ENCODE measurements at regions not wholly inside any gene's neighbourhood (a gene's known extent, or its start where the extent isn't known, plus 50 kb on each side); places are given as distances from the start of the nearest gene placed in this dataset.

DNA sequence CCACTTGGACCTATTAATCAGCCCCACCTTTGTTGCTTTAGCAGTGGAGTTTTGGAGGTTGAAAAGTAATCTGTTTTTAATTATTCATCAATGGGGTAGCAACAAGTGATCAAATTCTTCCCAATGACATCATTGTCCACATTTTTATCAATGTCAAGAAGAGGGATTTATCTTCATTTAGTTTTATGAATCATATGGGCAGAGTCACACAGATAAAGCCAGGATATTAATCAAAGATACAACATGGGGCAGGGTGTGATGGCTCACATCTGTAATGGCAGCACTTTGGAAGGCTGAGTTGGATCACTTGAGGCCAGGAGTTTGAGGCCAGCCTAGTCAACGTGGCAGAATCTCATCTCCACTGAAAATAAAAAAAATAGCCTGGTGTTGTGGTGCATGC, 388.4 kb upstream of the POM121L12 start:
- no peak overlapping the region for H3K4me3 ChIP-seq (ENCODE audit: low read length)

DNA sequence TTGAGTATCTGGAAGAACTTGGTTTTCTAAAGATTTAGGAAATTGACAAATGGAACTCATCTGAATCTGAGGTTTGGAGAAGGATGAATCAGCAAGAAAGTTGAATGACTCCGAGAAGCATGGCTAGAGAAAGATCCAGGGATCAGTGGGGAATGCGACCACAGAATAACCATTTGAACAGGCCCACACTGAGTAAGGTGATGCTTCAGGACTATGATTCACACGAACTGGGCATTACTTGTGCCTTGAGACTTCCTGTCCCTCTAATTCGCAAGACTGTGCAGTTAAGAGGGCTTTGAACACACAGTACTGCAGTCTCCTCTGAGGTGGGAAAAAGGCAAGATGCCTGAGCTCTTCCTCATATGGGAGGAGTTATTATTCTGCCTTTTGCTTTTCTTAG, 395.5 kb upstream of the POM121L12 start:
- TF ChIP-seq, protein P1, sequence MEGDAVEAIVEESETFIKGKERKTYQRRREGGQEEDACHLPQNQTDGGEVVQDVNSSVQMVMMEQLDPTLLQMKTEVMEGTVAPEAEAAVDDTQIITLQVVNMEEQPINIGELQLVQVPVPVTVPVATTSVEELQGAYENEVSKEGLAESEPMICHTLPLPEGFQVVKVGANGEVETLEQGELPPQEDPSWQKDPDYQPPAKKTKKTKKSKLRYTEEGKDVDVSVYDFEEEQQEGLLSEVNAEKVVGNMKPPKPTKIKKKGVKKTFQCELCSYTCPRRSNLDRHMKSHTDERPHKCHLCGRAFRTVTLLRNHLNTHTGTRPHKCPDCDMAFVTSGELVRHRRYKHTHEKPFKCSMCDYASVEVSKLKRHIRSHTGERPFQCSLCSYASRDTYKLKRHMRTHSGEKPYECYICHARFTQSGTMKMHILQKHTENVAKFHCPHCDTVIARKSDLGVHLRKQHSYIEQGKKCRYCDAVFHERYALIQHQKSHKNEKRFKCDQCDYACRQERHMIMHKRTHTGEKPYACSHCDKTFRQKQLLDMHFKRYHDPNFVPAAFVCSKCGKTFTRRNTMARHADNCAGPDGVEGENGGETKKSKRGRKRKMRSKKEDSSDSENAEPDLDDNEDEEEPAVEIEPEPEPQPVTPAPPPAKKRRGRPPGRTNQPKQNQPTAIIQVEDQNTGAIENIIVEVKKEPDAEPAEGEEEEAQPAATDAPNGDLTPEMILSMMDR (IDR thresholded peaks at IDR 0.05; ENCODE audit: insufficient read depth, low read depth, low read length, missing control alignments) = no peak
- no peak overlapping the region for H3K4me3 ChIP-seq (ENCODE audit: low read length)
- DNase-seq (ENCODE audit: low read depth) = peak; percentile 1

More for the DNA sequence above, 388.4 kb upstream of the POM121L12 start:
- TF ChIP-seq, protein P1 (IDR thresholded peaks at IDR 0.05; ENCODE audit: insufficient read depth, low read depth, low read length, missing control alignments) = no peak
- DNase-seq (ENCODE audit: low read depth) = no peak

DNA sequence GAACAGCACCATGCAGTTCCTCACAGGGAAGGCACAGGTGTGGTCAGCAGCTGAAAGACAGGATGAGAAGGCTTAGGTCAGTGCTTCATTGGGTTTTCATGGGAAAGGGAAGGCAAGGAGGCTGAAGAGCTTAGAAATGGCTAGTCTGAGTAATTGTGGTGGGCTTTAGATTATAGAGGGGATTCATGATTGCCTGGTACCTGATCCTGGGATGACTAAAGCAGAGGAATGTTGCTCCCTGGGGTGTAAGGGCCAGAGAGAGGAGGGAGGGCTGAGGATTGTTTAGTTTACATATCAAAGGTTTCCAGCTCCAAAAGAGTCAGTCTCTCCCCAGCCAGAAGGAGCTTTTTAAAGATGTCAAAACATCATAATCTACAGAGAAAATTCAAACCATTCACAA, 396.3 kb upstream of the POM121L12 start:
- H3K4me3 ChIP-seq (ENCODE audit: low read length) = no peak overlapping the region
- no peak for DNase-seq (ENCODE audit: low read depth)
- TF ChIP-seq, protein P1 (IDR thresholded peaks at IDR 0.05; ENCODE audit: insufficient read depth, low read depth, low read length, missing control alignments) = no peak

DNA sequence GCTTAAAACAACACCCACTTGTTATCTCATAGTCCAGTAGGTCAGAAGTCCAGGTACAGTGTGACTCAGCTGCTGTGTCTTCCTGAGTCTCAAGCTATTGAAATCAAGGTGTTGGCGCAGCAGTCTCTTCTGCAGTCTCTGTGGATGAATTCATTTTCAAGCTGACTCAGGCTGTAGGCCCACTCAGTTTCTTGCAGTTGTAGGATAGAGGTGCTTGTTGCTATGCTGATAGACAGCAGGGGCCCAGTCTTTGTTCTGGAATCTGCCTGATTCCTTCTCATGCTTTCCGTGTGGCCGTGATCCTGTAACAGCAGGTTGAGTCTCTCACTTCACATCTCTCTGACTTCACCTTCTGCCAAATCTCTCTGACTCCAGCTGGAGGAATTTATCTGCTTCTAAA, 400.4 kb upstream of the POM121L12 start:
- TF ChIP-seq, protein P1 (IDR thresholded peaks at IDR 0.05; ENCODE audit: insufficient read depth, low read depth, low read length, missing control alignments) = no peak
- H3K4me3 ChIP-seq (ENCODE audit: low read length) = no peak overlapping the region
- no peak for DNase-seq (ENCODE audit: low read depth)

DNA sequence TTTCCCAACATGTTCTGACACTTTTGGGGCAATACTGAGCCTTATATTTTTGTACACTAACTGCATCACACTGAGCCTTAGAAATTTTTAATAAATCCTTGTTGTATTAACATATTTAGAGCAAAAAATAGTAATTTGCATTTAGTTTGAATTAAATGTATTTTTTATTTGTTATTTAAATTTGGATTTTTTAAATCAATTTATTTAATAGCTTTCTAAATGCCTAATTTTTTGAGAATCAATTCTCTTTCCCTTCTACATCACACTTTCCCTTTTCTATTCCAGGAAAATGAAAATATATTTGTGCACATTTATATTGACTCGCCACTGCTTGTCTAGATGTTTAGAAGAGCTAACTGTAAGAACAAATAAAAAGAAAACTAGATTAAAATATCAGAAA, 414.6 kb upstream of the POM121L12 start:
- TF ChIP-seq, protein P1 (IDR thresholded peaks at IDR 0.05; ENCODE audit: insufficient read depth, low read depth, low read length, missing control alignments) = no peak
- no peak for DNase-seq (ENCODE audit: low read depth)
- no peak overlapping the region for H3K4me3 ChIP-seq (ENCODE audit: low read length)

DNA sequence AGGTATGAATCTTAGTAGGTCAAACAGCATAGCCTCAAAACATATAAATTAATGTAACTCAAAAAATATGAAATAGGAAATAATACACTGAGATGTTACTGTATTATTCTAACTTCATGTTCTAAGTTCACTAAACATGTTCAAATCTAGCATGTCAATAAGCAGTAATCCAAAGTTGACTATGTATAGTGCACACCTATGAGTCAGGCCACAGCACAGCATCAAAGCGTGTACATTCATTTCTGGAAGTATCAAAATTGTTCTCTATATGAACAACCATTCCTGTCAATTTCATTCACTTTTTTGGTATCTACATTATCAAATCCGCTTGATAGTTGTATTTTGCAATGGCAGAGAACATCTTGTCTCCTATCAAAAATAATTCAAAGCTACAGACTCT, 418.9 kb upstream of the POM121L12 start:
- TF ChIP-seq, protein P1 (IDR thresholded peaks at IDR 0.05; ENCODE audit: insufficient read depth, low read depth, low read length, missing control alignments) = no peak
- DNase-seq (ENCODE audit: low read depth) = no peak
- no peak overlapping the region for H3K4me3 ChIP-seq (ENCODE audit: low read length)

DNA sequence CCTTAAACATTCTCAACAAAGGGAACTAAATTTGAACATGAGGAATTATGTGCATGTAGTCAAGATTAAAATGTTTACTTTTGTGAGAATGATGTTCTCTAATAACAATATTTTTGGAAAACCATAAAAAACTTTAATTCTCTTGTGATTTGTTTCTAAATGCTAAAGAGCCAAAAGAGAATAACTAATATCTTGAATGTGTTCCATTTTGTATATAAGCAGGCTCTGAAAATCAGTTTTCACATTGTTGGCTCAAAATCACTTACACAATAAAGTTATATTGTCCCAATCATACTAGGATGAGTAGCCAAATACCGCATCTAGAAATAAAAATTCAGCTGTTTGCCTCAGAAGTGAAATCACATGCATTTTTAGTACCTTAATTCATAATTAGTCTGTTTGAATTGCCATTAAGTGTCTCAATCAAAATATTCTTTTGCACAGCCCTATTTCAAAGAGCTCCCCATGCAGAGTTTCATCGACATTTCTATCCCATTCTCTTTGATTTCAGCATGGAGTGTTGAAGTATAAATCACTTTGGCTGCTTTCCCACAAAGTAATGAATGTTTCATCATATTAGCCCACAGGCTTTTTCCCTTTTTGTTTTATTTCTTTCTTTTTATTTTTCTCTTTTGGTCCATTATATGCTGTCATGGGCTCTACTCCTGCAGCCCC, 420.3 kb upstream of the POM121L12 start:
- H3K4me3 ChIP-seq (ENCODE audit: low read length) = no peak overlapping the region
- DNase-seq (ENCODE audit: low read depth) = no peak
- TF ChIP-seq, protein P1 (IDR thresholded peaks at IDR 0.05; ENCODE audit: insufficient read depth, low read depth, low read length, missing control alignments) = no peak

Measured in epithelial cell of esophagus (primary cell).